ENCODE measurements at regions not wholly inside any gene's neighbourhood (a gene's known extent, or its start where the extent isn't known, plus 50 kb on each side); places are given as distances from the start of the nearest gene placed in this dataset.

- no peak overlapping the region for H4K91ac ChIP-seq (ENCODE audit: low read length)
- H4K8ac ChIP-seq (ENCODE audit: low read length), result no peak overlapping the region
- H3K4me2 ChIP-seq (ENCODE audit: low read length, poor library complexity, severe bottlenecking), result no peak overlapping the region
- no peak overlapping the region for H2BK120ac ChIP-seq (ENCODE audit: low read depth, low read length)
- no peak overlapping the region for H3K9ac ChIP-seq (ENCODE audit: low read length)
- no peak overlapping the region for H2BK5ac ChIP-seq (ENCODE audit: low read depth, low read length, poor library complexity, severe bottlenecking)
- H3K9me3 ChIP-seq (ENCODE audit: control insufficient read depth, low read length), result no peaks in the 10 kb centered on the region
- H3K4me1 ChIP-seq (ENCODE audit: control insufficient read depth, insufficient read depth, low read depth, low read length), result no peaks in the 10 kb centered on the region
- H2AFZ ChIP-seq (ENCODE audit: low read depth, low read length), result no peak overlapping the region
- H3K4me3 ChIP-seq (ENCODE audit: insufficient read depth in 1 of 2, low read depth in 1 of 2, low read length in 2 of 2), result no peak overlapping the region
- H3K14ac ChIP-seq (ENCODE audit: low read length in 2 of 2), result no peak overlapping the region
- no peak for DNase-seq
- H2BK12ac ChIP-seq (ENCODE audit: low read length in 2 of 2), result no peak overlapping the region
- H3K18ac ChIP-seq (ENCODE audit: low read depth in 1 of 2, low read length in 2 of 2), result no peak overlapping the region
- no peak overlapping the region for H3K4ac ChIP-seq (ENCODE audit: low read depth in 1 of 2, low read length in 2 of 2)
- H3K23ac ChIP-seq (ENCODE audit: low read length in 2 of 2), result no peak overlapping the region
- H2AK5ac ChIP-seq (ENCODE audit: low read length, severe bottlenecking), result no peak overlapping the region
- no peak overlapping the region for H2BK15ac ChIP-seq (ENCODE audit: low read depth, poor library complexity, severe bottlenecking)
- H3K27me3 ChIP-seq (ENCODE audit: control insufficient read depth in 1 of 2, insufficient read depth in 1 of 2, low read length in 2 of 2), result no peaks in the 10 kb centered on the region
- no CpG with 5 or more reads among the region's 2 CpGs for WGBS
- no peaks in the 10 kb centered on the region for H3K36me3 ChIP-seq (ENCODE audit: control insufficient read depth in 1 of 2, insufficient read depth in 2 of 2, low read depth in 1 of 2, low read length in 2 of 2)
- H3K79me1 ChIP-seq (replicated peaks; ENCODE audit: low read length, poor library complexity, severe bottlenecking), result no peaks in the 10 kb centered on the region
- H3K27ac ChIP-seq (ENCODE audit: low read length, poor library complexity, severe bottlenecking), result no peak overlapping the region
Measured at GRCh38 chr4:33013282-33013681, 2293.1 kb downstream of the PCDH7 start.

GRCh38 chr4:33025236-33025635 is 2305.1 kb downstream of the PCDH7 start:
- Histone ChIP-seq H3K4me1 (ENCODE audit: control insufficient read depth, insufficient read depth, low read depth, low read length) (no peaks in the 10 kb centered on the region), H3K9me3 (ENCODE audit: control insufficient read depth, low read length) (no peaks in the 10 kb centered on the region), H2BK15ac (ENCODE audit: low read depth, poor library complexity, severe bottlenecking) (no peak overlapping the region), H3K79me1 (replicated peaks; ENCODE audit: low read length, poor library complexity, severe bottlenecking) (no peaks in the 10 kb centered on the region), H3K18ac (ENCODE audit: low read depth in 1 of 2, low read length in 2 of 2) (no peak overlapping the region), H3K9ac (ENCODE audit: low read length) (no peak overlapping the region), H3K4me2 (ENCODE audit: low read length, poor library complexity, severe bottlenecking) (no peak overlapping the region), H3K23ac (ENCODE audit: low read length in 2 of 2) (no peak overlapping the region), H3K36me3 (ENCODE audit: control insufficient read depth in 1 of 2, insufficient read depth in 2 of 2, low read depth in 1 of 2, low read length in 2 of 2) (no peaks in the 10 kb centered on the region), H3K14ac (ENCODE audit: low read length in 2 of 2) (no peak overlapping the region), H3K27me3 (ENCODE audit: control insufficient read depth in 1 of 2, insufficient read depth in 1 of 2, low read length in 2 of 2) (no peaks in the 10 kb centered on the region), H2AK5ac (ENCODE audit: low read length, severe bottlenecking) (no peak overlapping the region), H4K91ac (ENCODE audit: low read length) (no peak overlapping the region), H3K4me3 (ENCODE audit: insufficient read depth in 1 of 2, low read depth in 1 of 2, low read length in 2 of 2) (no peak overlapping the region), H2AFZ (ENCODE audit: low read depth, low read length) (no peak overlapping the region), H3K4ac (ENCODE audit: low read depth in 1 of 2, low read length in 2 of 2) (no peak overlapping the region), H2BK12ac (ENCODE audit: low read length in 2 of 2) (no peak overlapping the region), H2BK120ac (ENCODE audit: low read depth, low read length) (no peak overlapping the region), H4K8ac (ENCODE audit: low read length) (no peak overlapping the region), H2BK5ac (ENCODE audit: low read depth, low read length, poor library complexity, severe bottlenecking) (no peak overlapping the region), H3K27ac (ENCODE audit: low read length, poor library complexity, severe bottlenecking) (no peak overlapping the region)
- no peak for DNase-seq
- 93% methylated on average over 1 of the region's 2 CpGs for WGBS

GRCh38 chr4:33029976-33030375 is 2309.8 kb downstream of the PCDH7 start:
- Histone ChIP-seq H2BK120ac (ENCODE audit: low read depth, low read length) (no peak overlapping the region), H3K9ac (ENCODE audit: low read length) (no peak overlapping the region), H4K8ac (ENCODE audit: low read length) (no peak overlapping the region), H3K4me3 (ENCODE audit: insufficient read depth in 1 of 2, low read depth in 1 of 2, low read length in 2 of 2) (no peak overlapping the region), H3K23ac (ENCODE audit: low read length in 2 of 2) (no peak overlapping the region), H3K18ac (ENCODE audit: low read depth in 1 of 2, low read length in 2 of 2) (no peak overlapping the region), H2BK15ac (ENCODE audit: low read depth, poor library complexity, severe bottlenecking) (no peak overlapping the region), H2AK5ac (ENCODE audit: low read length, severe bottlenecking) (no peak overlapping the region), H3K14ac (ENCODE audit: low read length in 2 of 2) (no peak overlapping the region), H3K4me1 (ENCODE audit: control insufficient read depth, insufficient read depth, low read depth, low read length) (no peaks in the 10 kb centered on the region), H2BK12ac (ENCODE audit: low read length in 2 of 2) (no peak overlapping the region), H3K27me3 (ENCODE audit: control insufficient read depth in 1 of 2, insufficient read depth in 1 of 2, low read length in 2 of 2) (no peaks in the 10 kb centered on the region), H3K9me3 (ENCODE audit: control insufficient read depth, low read length) (no peaks in the 10 kb centered on the region), H3K79me1 (replicated peaks; ENCODE audit: low read length, poor library complexity, severe bottlenecking) (no peaks in the 10 kb centered on the region), H3K36me3 (ENCODE audit: control insufficient read depth in 1 of 2, insufficient read depth in 2 of 2, low read depth in 1 of 2, low read length in 2 of 2) (no peaks in the 10 kb centered on the region), H2BK5ac (ENCODE audit: low read depth, low read length, poor library complexity, severe bottlenecking) (no peak overlapping the region), H2AFZ (ENCODE audit: low read depth, low read length) (no peak overlapping the region), H4K91ac (ENCODE audit: low read length) (no peak overlapping the region), H3K27ac (ENCODE audit: low read length, poor library complexity, severe bottlenecking) (no peak overlapping the region), H3K4me2 (ENCODE audit: low read length, poor library complexity, severe bottlenecking) (no peak overlapping the region), H3K4ac (ENCODE audit: low read depth in 1 of 2, low read length in 2 of 2) (no peak overlapping the region)
- no peak for DNase-seq

- no peaks in the 10 kb centered on the region for H3K27me3 ChIP-seq (ENCODE audit: control insufficient read depth in 1 of 2, insufficient read depth in 1 of 2, low read length in 2 of 2)
- H3K4me2 ChIP-seq (ENCODE audit: low read length, poor library complexity, severe bottlenecking), result no peak overlapping the region
- no peak overlapping the region for H3K4ac ChIP-seq (ENCODE audit: low read depth in 1 of 2, low read length in 2 of 2)
- no peak overlapping the region for H2AK5ac ChIP-seq (ENCODE audit: low read length, severe bottlenecking)
- H3K18ac ChIP-seq (ENCODE audit: low read depth in 1 of 2, low read length in 2 of 2), result no peak overlapping the region
- no peak overlapping the region for H3K9ac ChIP-seq (ENCODE audit: low read length)
- no peak overlapping the region for H3K27ac ChIP-seq (ENCODE audit: low read length, poor library complexity, severe bottlenecking)
- H2BK15ac ChIP-seq (ENCODE audit: low read depth, poor library complexity, severe bottlenecking), result no peak overlapping the region
- no peaks in the 10 kb centered on the region for H3K36me3 ChIP-seq (ENCODE audit: control insufficient read depth in 1 of 2, insufficient read depth in 2 of 2, low read depth in 1 of 2, low read length in 2 of 2)
- no peak overlapping the region for H2BK5ac ChIP-seq (ENCODE audit: low read depth, low read length, poor library complexity, severe bottlenecking)
- H3K14ac ChIP-seq (ENCODE audit: low read length in 2 of 2), result no peak overlapping the region
- no peak overlapping the region for H2BK120ac ChIP-seq (ENCODE audit: low read depth, low read length)
- H3K23ac ChIP-seq (ENCODE audit: low read length in 2 of 2), result no peak overlapping the region
- H3K4me3 ChIP-seq (ENCODE audit: insufficient read depth in 1 of 2, low read depth in 1 of 2, low read length in 2 of 2), result no peak overlapping the region
- no peak overlapping the region for H4K8ac ChIP-seq (ENCODE audit: low read length)
- H2AFZ ChIP-seq (ENCODE audit: low read depth, low read length), result no peak overlapping the region
- H3K9me3 ChIP-seq (ENCODE audit: control insufficient read depth, low read length), result no peaks in the 10 kb centered on the region
- H2BK12ac ChIP-seq (ENCODE audit: low read length in 2 of 2), result no peak overlapping the region
- H3K4me1 ChIP-seq (ENCODE audit: control insufficient read depth, insufficient read depth, low read depth, low read length), result no peaks in the 10 kb centered on the region
- no peak overlapping the region for H4K91ac ChIP-seq (ENCODE audit: low read length)
- DNase-seq, result no peak
- no peaks in the 10 kb centered on the region for H3K79me1 ChIP-seq (replicated peaks; ENCODE audit: low read length, poor library complexity, severe bottlenecking)
Measured at GRCh38 chr4:33031328-33031727, 2311.2 kb downstream of the PCDH7 start.
